ENCODE measurements at regions not wholly inside any gene's neighbourhood (a gene's known extent, or its start where the extent isn't known, plus 50 kb on each side); places are given as distances from the start of the nearest gene placed in this dataset.

DNA sequence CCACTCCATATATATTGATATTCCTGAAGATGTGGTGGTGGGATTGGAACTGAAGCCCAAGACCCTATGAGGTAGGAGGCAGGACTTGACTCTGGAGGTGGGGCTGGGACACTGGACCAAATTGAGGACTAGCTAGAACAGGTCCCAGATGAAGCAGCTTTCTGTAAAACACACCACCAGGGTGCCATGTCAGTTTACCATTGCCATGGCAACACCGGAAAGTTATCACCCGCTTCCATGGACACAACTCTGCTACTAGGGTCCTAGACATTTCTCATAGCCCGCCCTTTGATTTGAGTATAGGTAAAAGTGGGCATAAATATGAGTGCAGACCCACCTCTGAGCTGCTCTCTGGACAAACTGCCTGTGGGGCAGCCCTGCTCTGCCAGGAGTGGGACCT, 490.5 kb upstream of the PFKP start:
- Histone ChIP-seq H3K36me3 (ENCODE audit: low read depth) (no peaks in the 10 kb centered on the region), H3K4me3 (ENCODE audit: severe bottlenecking) (no peak overlapping the region), H3K27me3 (ENCODE audit: insufficient read depth, poor library complexity, severe bottlenecking) (peaks cover 9% of the 10 kb centered on the region), H3K27ac (ENCODE audit: poor library complexity, severe bottlenecking) (no peak overlapping the region), H3K9me3 (ENCODE audit: severe bottlenecking) (no peaks in the 10 kb centered on the region), H3K4me1 (ENCODE audit: insufficient read depth, poor library complexity, severe bottlenecking) (no peaks in the 10 kb centered on the region)
- DNase-seq (ENCODE audit: low spot score) (no peak), ATAC-seq (ENCODE audit: low read depth) (no peak)
- TF ChIP-seq, protein P1, sequence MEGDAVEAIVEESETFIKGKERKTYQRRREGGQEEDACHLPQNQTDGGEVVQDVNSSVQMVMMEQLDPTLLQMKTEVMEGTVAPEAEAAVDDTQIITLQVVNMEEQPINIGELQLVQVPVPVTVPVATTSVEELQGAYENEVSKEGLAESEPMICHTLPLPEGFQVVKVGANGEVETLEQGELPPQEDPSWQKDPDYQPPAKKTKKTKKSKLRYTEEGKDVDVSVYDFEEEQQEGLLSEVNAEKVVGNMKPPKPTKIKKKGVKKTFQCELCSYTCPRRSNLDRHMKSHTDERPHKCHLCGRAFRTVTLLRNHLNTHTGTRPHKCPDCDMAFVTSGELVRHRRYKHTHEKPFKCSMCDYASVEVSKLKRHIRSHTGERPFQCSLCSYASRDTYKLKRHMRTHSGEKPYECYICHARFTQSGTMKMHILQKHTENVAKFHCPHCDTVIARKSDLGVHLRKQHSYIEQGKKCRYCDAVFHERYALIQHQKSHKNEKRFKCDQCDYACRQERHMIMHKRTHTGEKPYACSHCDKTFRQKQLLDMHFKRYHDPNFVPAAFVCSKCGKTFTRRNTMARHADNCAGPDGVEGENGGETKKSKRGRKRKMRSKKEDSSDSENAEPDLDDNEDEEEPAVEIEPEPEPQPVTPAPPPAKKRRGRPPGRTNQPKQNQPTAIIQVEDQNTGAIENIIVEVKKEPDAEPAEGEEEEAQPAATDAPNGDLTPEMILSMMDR (IDR thresholded peaks at IDR 0.05; ENCODE audit: poor library complexity, severe bottlenecking), result no peak

GRCh38 chr10:2575460-2575859, 491.9 kb upstream of the PFKP start:
- Histone ChIP-seq H3K9me3 (ENCODE audit: severe bottlenecking) (no peaks in the 10 kb centered on the region), H3K27me3 (ENCODE audit: insufficient read depth, poor library complexity, severe bottlenecking) (peaks cover 9% of the 10 kb centered on the region), H3K27ac (ENCODE audit: poor library complexity, severe bottlenecking) (no peak overlapping the region), H3K4me3 (ENCODE audit: severe bottlenecking) (no peak overlapping the region), H3K4me1 (ENCODE audit: insufficient read depth, poor library complexity, severe bottlenecking) (no peaks in the 10 kb centered on the region), H3K36me3 (ENCODE audit: low read depth) (no peaks in the 10 kb centered on the region)
- TF ChIP-seq, protein P1 (IDR thresholded peaks at IDR 0.05; ENCODE audit: poor library complexity, severe bottlenecking), result no peak
- ATAC-seq (ENCODE audit: low read depth), result no peak
- no peak for DNase-seq (ENCODE audit: low spot score)

GRCh38 chr10:2572611-2573010, 494.7 kb upstream of the PFKP start:
- Histone ChIP-seq H3K27ac (ENCODE audit: poor library complexity, severe bottlenecking) (no peak overlapping the region), H3K27me3 (ENCODE audit: insufficient read depth, poor library complexity, severe bottlenecking) (peaks cover 9% of the 10 kb centered on the region), H3K9me3 (ENCODE audit: severe bottlenecking) (no peaks in the 10 kb centered on the region), H3K4me3 (ENCODE audit: severe bottlenecking) (no peak overlapping the region), H3K4me1 (ENCODE audit: insufficient read depth, poor library complexity, severe bottlenecking) (no peaks in the 10 kb centered on the region), H3K36me3 (ENCODE audit: low read depth) (no peaks in the 10 kb centered on the region)
- TF ChIP-seq, protein P1 (IDR thresholded peaks at IDR 0.05; ENCODE audit: poor library complexity, severe bottlenecking), result no peak
- DNase-seq (ENCODE audit: low spot score), result no peak
- ATAC-seq (ENCODE audit: low read depth), result no peak

- DNase-seq (ENCODE audit: low spot score) (no peak), ATAC-seq (ENCODE audit: low read depth) (no peak)
- H3K9me3 ChIP-seq (ENCODE audit: severe bottlenecking), result no peaks in the 10 kb centered on the region
- no peak overlapping the region for H3K27ac ChIP-seq (ENCODE audit: poor library complexity, severe bottlenecking)
- H3K36me3 ChIP-seq (ENCODE audit: low read depth), result no peaks in the 10 kb centered on the region
- H3K4me3 ChIP-seq (ENCODE audit: severe bottlenecking), result no peak overlapping the region
- H3K4me1 ChIP-seq (ENCODE audit: insufficient read depth, poor library complexity, severe bottlenecking), result no peaks in the 10 kb centered on the region
- TF ChIP-seq, protein P1 (IDR thresholded peaks at IDR 0.05; ENCODE audit: poor library complexity, severe bottlenecking), result no peak
- H3K27me3 ChIP-seq (ENCODE audit: insufficient read depth, poor library complexity, severe bottlenecking), result no peaks in the 10 kb centered on the region
Measured at GRCh38 chr10:2556883-2557282, 510.5 kb upstream of the PFKP start.

- Histone ChIP-seq H3K27ac (ENCODE audit: poor library complexity, severe bottlenecking) (no peak overlapping the region), H3K4me1 (ENCODE audit: insufficient read depth, poor library complexity, severe bottlenecking) (no peaks in the 10 kb centered on the region)
Measured at GRCh38 chr10:2548071-2548470, 519.3 kb upstream of the PFKP start.

More at GRCh38 chr10:2548071-2548470, 519.3 kb upstream of the PFKP start:
- DNase-seq (ENCODE audit: low spot score) (no peak), ATAC-seq (ENCODE audit: low read depth) (no peak)
- Histone ChIP-seq H3K9me3 (ENCODE audit: severe bottlenecking) (no peaks in the 10 kb centered on the region), H3K4me3 (ENCODE audit: severe bottlenecking) (no peak overlapping the region), H3K36me3 (ENCODE audit: low read depth) (no peaks in the 10 kb centered on the region), H3K27me3 (ENCODE audit: insufficient read depth, poor library complexity, severe bottlenecking) (no peaks in the 10 kb centered on the region)
- TF ChIP-seq, protein P1 (IDR thresholded peaks at IDR 0.05; ENCODE audit: poor library complexity, severe bottlenecking), result no peak

Measured in RWPE2 (cell line).